B cell (primary cell): ENCODE measurements at regions not wholly inside any gene's neighbourhood (a gene's known extent, or its start where the extent isn't known, plus 50 kb on each side); places are given as distances from the start of the nearest gene placed in this dataset.

ENCODE experiments used
- ATAC-seq: fragments of 200-7000 bp; cut with Tn5 transposase; one replicate; pipeline ENCODE4 v1.10.0; 2021; ENCODE audit warnings: low read depth, mild to moderate bottlenecking, moderate number of reproducible peaks, moderate library complexity
- CTCF ChIA-PET: fragments of 350-600 bp; sonication (Branson Sonifier 250); formaldehyde crosslinking; loops from one replicate; lab custom pipeline; 2021; ENCODE audit warnings: antibody characterized with exemption, inconsistent platforms; lab: Charles Lee
- POLR2A ChIA-PET: fragments of 350-600 bp; sonication (Branson Sonifier 250); formaldehyde crosslinking; loops from one replicate; lab custom pipeline; 2021; ENCODE audit warnings: antibody characterized with exemption; lab: Charles Lee
- DNase-seq: peaks from one replicate; pipeline ENCODE4 v3.0.0; 2013
- H2AFZ ChIP-seq: 2 replicates; pipeline ENCODE4 v1.6.1; 2012; ENCODE audit warnings: mild to moderate bottlenecking, low read depth, low read length; ENCODE audit not compliant: insufficient read depth, poor library complexity, severe bottlenecking
- H3K27ac ChIP-seq, 2 donors: 1 replicate in 1 of 2; 2 replicates in 1 of 2; pipeline ENCODE4 v1.5.1; 2012 to 2013; ENCODE audit warnings: low read length in 2 of 2, mild to moderate bottlenecking in 2 of 2, moderate library complexity in 1 of 2
- H3K27me3 ChIP-seq, 4 experiments: fragments of 200-600 bp in 1 of 4; sonication (generic) in 1 of 4; replicated peaks in 1 of 4; 1 replicate in 2 of 4; 2 replicates in 2 of 4; pipeline versions ENCODE4 v1.6.1 to v1.7.0; 2013 to 2016; ENCODE audit warnings: low read length in 3 of 4, mild to moderate bottlenecking in 2 of 4, mixed read lengths in 1 of 4, moderate library complexity in 1 of 4; ENCODE audit not compliant: insufficient read depth in 4 of 4, control insufficient read depth in 3 of 4; ENCODE audit errors: control extremely low read depth in 1 of 4
- H3K36me3 ChIP-seq, 2 experiments: replicated peaks in 1 of 2; 1 replicate in 1 of 2; 2 replicates in 1 of 2; pipeline versions ENCODE4 v1.6.1 to v1.7.1; 2013; ENCODE audit warnings: low read length in 1 of 2; ENCODE audit not compliant: insufficient read depth in 2 of 2, control insufficient read depth in 1 of 2; ENCODE audit errors: control extremely low read depth in 1 of 2, extremely low read depth in 1 of 2
- H3K4me1 ChIP-seq, 2 donors: fragments of 200-600 bp in 1 of 2; sonication (generic) in 1 of 2; 1 replicate in 1 of 2; 2 replicates in 1 of 2; pipeline versions ENCODE4 v1.5.1 to v1.6.1; 2013 to 2017; ENCODE audit warnings: low read length in 2 of 2; ENCODE audit not compliant: control insufficient read depth in 2 of 2, insufficient read depth in 2 of 2
- H3K4me2 ChIP-seq: replicated peaks from 2 replicates; pipeline ENCODE3; 2012; ENCODE audit warnings: mild to moderate bottlenecking, low read depth, low read length; ENCODE audit not compliant: poor library complexity, severe bottlenecking
- H3K4me3 ChIP-seq, 5 experiments: fragments of 200-600 bp in 1 of 5; sonication (generic) in 1 of 5; 1 replicate in 3 of 5; 2 replicates in 2 of 5; pipeline versions ENCODE4 v1.5.1 to v1.7.0; 2011 to 2016; ENCODE audit warnings: low read length in 4 of 5, mild to moderate bottlenecking in 4 of 5, low read depth in 2 of 5, control low read depth in 1 of 5, moderate library complexity in 1 of 5; ENCODE audit not compliant: insufficient read depth in 1 of 5; ENCODE audit errors: control extremely low read depth in 1 of 5, extremely low read depth in 1 of 5
- H3K79me2 ChIP-seq: fragments of 200-600 bp; sonication (generic); one replicate; pipeline ENCODE4 v1.6.0; 2016; ENCODE audit warnings: low read length; ENCODE audit not compliant: control insufficient read depth, insufficient read depth
- H3K9ac ChIP-seq: fragments of 200-600 bp; sonication (generic); 2 replicates; pipeline ENCODE4 v1.6.1; 2017; ENCODE audit warnings: mild to moderate bottlenecking, low read length, moderate library complexity
- H3K9me3 ChIP-seq, 3 donors: one replicate each; pipeline versions ENCODE4 v1.6.1 to v1.7.1; 2013; ENCODE audit warnings: low read length in 2 of 3; ENCODE audit not compliant: control insufficient read depth in 2 of 3, insufficient read depth in 1 of 3; ENCODE audit errors: control extremely low read depth in 1 of 3
- H4K20me1 ChIP-seq: 2 replicates; pipeline ENCODE4 v1.6.0; 2012; ENCODE audit warnings: mild to moderate bottlenecking, low read length; ENCODE audit not compliant: insufficient read depth, control insufficient read depth, poor library complexity, severe bottlenecking
- H3K27ac Mint-ChIP-seq: one replicate; pipeline ENCODE4 v1.8.0; 2021; ENCODE audit warnings: mixed read lengths
- H3K27me3 Mint-ChIP-seq: one replicate; pipeline ENCODE4 v1.8.0; 2021; ENCODE audit warnings: mixed read lengths
- H3K4me1 Mint-ChIP-seq: one replicate; pipeline ENCODE4 v1.8.0; 2021; ENCODE audit warnings: mixed read lengths
- H3K4me3 Mint-ChIP-seq: one replicate; pipeline ENCODE4 v1.8.0; 2021; ENCODE audit warnings: mixed read lengths
- H3K9me3 Mint-ChIP-seq: one replicate; pipeline ENCODE4 v1.8.0; 2022; ENCODE audit warnings: mixed read lengths; ENCODE audit not compliant: insufficient read depth
- EZH2 ChIP-seq: IDR thresholded peaks from 2 replicates; pipeline ENCODE4 v1.6.1; 2012; ENCODE audit warnings: borderline replicate concordance, low read depth, mild to moderate bottlenecking, moderate library complexity, low read length; ENCODE audit not compliant: insufficient read depth, poor library complexity, severe bottlenecking
- WGBS: methylation state at CpG from one replicate; pipeline ENCODE4 v1.1.5; 2013; ENCODE audit warnings: missing lambda C conversion rate; ENCODE audit not compliant: insufficient coverage; 5-methylcytosine and 5-hydroxymethylcytosine counted together
- intact Hi-C: fragments of 100-400 bp; cut with micrococcal nuclease; formaldehyde crosslinking; loops from one replicate; pipeline ENCODE4 v1.10.0; 2022
- TF ChIP-seq, protein P1 (sequence below): fragments of 200-600 bp; IDR thresholded peaks from one replicate; pipeline ENCODE4 v1.8.0; 2022; ENCODE audit warnings: antibody characterized with exemption, mild to moderate bottlenecking

DNA sequence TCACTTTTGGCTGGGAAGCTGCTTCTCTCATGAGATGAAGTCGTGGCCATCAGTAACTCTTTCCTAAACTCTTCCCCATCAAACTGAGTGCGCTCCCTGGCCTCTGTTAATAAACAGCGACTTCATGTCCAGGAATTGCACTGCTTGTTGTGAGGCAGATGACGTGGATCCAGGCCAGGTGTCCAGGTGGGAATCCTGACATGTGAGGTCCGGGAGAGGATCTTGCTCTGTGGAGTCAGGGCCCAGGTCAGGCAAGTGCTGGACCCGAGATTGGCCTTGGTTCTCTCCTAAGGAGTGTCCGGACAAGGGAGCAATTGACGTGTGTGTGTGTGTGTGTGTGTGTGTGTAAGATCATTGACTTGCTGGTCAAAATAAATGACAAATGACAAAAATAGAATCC, 362.7 kb downstream of the GLRX3 start:
- Histone ChIP-seq H3K4me3 (no peak overlapping the region), H3K79me2 (no peaks in the 10 kb centered on the region), H3K4me2 (no peak overlapping the region), H2AFZ (no peak overlapping the region), H3K36me3 (no peaks in the 10 kb centered on the region), H3K9ac (no peak overlapping the region), H3K4me1 (no peaks in the 10 kb centered on the region), H3K27me3 (no peaks in the 10 kb centered on the region), H4K20me1 (no peaks in the 10 kb centered on the region), H3K27ac (no peak overlapping the region), H3K9me3 (peaks cover 0 to 38% (median 0%) of the 10 kb centered on the region in 3 donors)
- Mint-ChIP-seq H3K4me1 (no peaks in the 10 kb centered on the region), H3K9me3 (no peaks in the 10 kb centered on the region), H3K27ac (no peak overlapping the region), H3K27me3 (no peaks in the 10 kb centered on the region), H3K4me3 (no peak overlapping the region)
- DNase-seq (no peak), ATAC-seq (no peak)
- intact Hi-C loops = no loop called here
- ChIA-PET CTCF (no interaction called here), POLR2A (no interaction called here)
- TF ChIP-seq EZH2 = no peak
- TF ChIP-seq, protein P1, sequence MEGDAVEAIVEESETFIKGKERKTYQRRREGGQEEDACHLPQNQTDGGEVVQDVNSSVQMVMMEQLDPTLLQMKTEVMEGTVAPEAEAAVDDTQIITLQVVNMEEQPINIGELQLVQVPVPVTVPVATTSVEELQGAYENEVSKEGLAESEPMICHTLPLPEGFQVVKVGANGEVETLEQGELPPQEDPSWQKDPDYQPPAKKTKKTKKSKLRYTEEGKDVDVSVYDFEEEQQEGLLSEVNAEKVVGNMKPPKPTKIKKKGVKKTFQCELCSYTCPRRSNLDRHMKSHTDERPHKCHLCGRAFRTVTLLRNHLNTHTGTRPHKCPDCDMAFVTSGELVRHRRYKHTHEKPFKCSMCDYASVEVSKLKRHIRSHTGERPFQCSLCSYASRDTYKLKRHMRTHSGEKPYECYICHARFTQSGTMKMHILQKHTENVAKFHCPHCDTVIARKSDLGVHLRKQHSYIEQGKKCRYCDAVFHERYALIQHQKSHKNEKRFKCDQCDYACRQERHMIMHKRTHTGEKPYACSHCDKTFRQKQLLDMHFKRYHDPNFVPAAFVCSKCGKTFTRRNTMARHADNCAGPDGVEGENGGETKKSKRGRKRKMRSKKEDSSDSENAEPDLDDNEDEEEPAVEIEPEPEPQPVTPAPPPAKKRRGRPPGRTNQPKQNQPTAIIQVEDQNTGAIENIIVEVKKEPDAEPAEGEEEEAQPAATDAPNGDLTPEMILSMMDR = no peak
- 84% methylated on average over 7 of the region's 8 CpGs for WGBS

DNA sequence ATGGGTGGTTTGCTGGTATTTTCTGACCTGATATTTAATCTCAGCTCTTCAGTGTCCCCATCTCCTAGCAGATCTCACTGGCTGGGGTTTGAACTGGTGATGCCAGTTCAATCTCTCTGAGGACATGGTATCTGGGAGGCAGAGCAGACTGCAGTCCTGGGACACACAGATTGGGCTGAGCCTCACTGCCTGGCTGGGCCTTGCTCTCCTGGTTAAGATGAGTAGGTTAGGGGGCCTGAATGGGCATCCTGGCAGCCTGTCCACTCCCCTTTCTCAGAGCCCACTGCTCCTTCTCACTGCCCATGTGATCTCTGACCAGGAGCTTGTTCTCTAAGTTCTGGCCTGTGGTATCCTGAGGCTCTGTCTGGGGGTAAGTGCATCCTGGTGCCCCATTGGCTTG, 363.4 kb downstream of the GLRX3 start:
- H3K79me2 ChIP-seq = no peaks in the 10 kb centered on the region
- Mint-ChIP-seq H3K9me3 (no peaks in the 10 kb centered on the region), H3K4me3 (no peak overlapping the region), H3K27me3 (no peaks in the 10 kb centered on the region), H3K27ac (no peak overlapping the region), H3K4me1 (no peaks in the 10 kb centered on the region)
- no peak overlapping the region for H2AFZ ChIP-seq
- intact Hi-C loops = no loop called here
- TF ChIP-seq, protein P1 = no peak
- no peak for TF ChIP-seq EZH2
- H3K9ac ChIP-seq = no peak overlapping the region
- DNase-seq = no peak
- no peak overlapping the region for H3K4me2 ChIP-seq
- peaks cover 0 to 38% (median 0%) of the 10 kb centered on the region in 3 donors for H3K9me3 ChIP-seq
- H3K36me3 ChIP-seq = no peaks in the 10 kb centered on the region
- ATAC-seq = no peak
- POLR2A ChIA-PET = no interaction called here
- no peaks in the 10 kb centered on the region for H4K20me1 ChIP-seq
- H3K27ac ChIP-seq = no peak overlapping the region
- CTCF ChIA-PET = no interaction called here
- no peaks in the 10 kb centered on the region for H3K27me3 ChIP-seq
- H3K4me3 ChIP-seq = no peak overlapping the region
- H3K4me1 ChIP-seq = no peaks in the 10 kb centered on the region
